ENCODE measurements at regions not wholly inside any gene's neighbourhood (a gene's known extent, or its start where the extent isn't known, plus 50 kb on each side); places are given as distances from the start of the nearest gene placed in this dataset.
"Not testable (repeated sequence)": the region's sequence is repeated elsewhere in the genome, so short reads cannot be mapped to it uniquely, and the experiment has no call there.

DNA sequence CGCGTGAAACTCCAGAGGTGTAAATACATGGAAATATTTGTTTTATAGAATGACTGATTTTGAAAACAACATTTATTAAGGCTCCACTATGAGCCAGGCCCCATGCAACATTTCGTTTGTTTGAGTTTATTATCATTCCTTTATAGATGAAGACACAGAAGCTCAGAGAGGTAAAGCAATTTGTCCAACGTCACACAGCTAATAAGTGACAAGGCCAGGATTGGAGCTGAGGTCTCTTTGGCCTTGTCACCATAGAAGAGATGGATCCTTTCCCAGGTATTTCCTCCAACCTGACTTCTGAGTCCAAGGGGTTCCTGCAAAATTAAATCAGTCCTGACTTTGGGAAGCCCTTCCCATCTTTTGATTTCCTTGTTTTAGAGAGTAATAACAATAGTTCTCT lies 98.0 kb downstream of the SYF2 start:
- DNase-seq: no peak

- no peak for DNase-seq
These were observed 100.5 kb downstream of the SYF2 start for GRCh38 chr1:25131794-25132193.

DNA sequence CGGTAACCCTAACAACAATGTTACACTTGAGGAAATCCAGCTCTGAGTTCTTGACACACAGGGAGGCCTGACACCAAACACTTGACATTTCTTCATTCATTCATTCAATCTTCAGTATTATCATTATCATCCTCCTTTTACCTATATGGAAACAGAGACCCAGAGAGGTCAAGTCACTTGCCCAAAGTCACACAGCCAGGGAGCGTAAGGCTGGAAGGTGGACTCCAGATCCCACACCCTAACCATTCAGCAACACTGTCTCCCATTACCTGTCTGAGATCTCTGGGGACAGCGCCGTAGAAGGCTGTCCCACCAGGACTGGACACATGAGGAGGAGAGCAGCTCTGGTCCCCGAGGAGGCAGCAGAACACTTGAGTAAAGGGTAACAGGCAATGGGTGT lies 101.4 kb downstream of the SYF2 start:
- no peak for DNase-seq

GRCh38 chr1:25129380-25129779 lies 102.9 kb downstream of the SYF2 start:
- DNase-seq: no peak

GRCh38 chr1:25128121-25128621 lies 104.1 kb downstream of the SYF2 start:
- no peak for DNase-seq

DNA sequence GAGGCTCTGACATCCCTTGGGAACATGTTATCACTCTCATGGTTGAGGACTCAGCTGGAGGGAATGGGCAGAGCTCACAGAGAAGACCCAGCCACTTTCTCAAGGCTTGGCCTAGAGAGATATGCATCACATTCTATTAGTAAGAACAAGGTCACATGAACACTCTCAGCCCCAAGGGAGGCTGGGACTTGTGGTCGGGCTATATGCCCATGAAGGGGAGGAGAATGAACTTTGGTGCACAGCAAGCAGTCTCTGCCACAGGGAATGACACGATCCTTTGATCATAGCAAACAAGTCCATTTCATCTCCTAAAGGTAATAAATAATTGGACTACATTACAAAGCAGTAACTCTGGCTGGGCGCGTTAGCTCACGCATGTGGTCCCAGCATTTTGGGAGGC lies 105.7 kb downstream of the SYF2 start:
- no peak for DNase-seq

- DNase-seq: no peak
These were observed 108.8 kb downstream of the SYF2 start for GRCh38 chr1:25123551-25123950.

GRCh38 chr1:25122747-25123146 lies 109.6 kb downstream of the SYF2 start:
- no peak for DNase-seq

DNA sequence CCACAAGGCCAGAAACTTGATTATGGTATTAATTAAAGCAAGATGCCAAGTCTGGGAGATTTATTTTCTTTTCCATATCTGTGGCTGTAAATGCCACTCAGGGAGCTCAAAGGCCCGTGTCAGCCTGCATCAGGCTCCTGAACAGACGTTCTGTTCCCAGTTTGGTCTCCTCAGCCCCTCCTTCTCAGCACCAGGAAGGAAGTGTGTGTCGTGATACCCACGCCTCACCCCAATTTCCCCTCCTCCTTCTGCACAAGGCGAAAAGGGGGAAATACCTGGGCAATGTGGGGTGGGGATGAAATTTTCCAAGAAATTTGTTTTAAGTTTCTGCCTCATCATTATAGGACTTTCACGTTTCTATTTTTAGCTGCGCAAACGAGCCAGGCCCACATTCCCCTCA lies 112.0 kb downstream of the SYF2 start:
- DNase-seq: no peak

DNA sequence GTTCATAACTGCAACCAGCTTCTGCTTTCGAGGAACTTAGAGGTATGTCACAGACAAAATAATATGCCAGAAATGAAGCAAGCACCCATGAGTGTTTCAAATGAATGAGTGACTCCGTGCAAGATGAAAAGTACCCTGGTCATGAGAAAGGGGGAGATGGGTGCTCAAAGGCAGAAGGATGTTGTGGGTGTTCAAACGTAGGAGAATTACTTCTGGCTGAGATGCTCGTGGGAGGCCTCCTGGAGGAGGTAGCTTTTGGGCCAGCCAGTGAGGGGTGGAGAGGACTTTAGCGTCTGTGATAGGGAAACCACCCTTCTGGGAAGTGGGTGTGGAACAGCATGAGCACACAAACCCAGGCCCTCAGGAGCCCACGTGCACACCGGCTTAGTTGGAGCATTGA lies 113.8 kb downstream of the SYF2 start:
- DNase-seq: no peak

DNA sequence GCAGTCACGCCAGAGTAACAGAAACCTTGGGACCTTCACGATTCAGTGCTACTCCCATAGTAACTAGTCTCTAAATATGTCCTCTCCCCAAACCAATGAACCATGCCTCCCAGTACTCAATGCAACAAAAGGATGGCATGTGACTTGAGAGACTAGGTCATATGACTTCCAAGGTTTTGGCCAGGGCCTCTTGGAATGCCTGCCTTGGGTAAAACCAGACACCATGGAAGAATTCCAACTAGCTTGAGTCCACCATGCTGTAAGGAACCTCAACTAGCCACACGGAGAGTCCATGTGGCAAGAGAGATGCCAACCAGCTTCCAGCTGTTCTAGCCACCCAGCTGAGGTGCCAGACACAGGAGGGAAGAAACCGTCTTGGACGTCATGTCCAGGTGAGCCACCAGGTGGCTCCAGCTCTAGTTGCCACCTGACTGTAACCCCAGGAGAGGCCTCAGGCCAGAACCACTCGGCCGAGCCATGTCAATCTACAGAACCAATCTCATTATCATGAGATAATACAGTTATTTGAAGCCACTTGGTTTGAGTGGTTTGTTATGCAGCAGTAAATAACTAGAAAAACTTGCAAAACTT lies 115.0 kb downstream of the SYF2 start:
- no peak for DNase-seq

- DNase-seq: no peak
These were observed 115.5 kb downstream of the SYF2 start for GRCh38 chr1:25116832-25117231.

GRCh38 chr1:25116117-25116516 lies 116.2 kb downstream of the SYF2 start:
- DNase-seq: not testable (repeated sequence)

DNA sequence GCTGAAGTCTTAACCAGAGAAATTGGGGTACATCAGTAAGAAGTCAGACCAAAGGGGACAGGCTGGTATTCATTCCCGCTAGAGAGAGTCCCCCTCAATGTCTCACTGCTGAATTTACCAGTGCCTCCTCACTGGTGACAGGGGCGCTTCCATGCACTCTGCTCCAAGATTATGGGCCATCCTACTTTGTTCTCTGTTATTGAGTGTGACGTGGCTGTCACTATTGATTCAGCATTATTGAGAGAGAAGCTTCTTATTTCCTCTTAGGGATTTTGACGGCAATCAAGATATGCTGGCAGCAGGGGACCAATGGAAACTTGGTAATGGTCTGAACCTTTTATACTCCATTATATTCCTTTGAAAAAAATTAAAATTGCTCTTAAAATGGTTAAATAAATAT lies 118.6 kb downstream of the SYF2 start:
- DNase-seq: no peak

- DNase-seq: no peak
These were observed 119.2 kb downstream of the SYF2 start for GRCh38 chr1:25113086-25113485.

- DNase-seq: no peak
These were observed 119.9 kb downstream of the SYF2 start for GRCh38 chr1:25112400-25112799.

DNA sequence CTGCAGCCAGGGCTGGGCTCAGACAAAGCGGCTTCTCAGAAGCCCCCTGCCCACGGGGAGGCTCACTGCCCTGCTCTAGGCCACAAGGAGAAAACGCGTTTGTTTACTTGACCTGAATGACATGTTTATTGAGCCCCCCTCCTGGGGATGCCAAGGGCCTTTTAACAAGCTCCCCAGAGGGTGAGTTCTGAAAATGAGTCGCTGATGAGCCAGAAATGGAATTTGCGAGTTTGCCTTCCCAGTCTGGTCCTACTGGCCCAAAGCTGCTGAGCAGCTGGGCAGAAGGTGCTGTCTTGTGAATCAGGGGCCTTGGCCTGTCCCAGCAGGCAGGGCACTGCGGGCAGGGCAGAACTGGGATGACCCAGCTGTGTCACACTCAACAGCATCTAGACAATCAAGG lies 120.6 kb downstream of the SYF2 start:
- no peak for DNase-seq

DNA sequence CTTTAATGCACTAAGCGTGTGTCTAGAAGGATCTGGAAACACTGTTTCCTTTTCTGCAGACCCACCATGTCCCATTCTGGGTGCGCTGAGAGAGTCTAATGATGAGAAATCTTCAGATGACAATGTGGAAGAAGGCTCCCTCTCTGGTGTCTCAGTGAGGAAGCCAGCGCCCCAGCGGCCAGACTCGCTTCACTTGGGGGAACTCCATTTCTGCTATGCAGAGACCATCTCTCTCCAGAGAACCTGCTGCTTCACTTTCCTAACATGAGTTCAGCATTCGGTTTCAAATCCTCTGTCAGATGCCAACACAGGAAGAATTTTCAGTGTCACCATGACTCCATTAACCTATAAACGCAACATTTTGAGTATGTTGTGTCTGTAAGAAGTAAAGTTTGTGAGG lies 121.8 kb downstream of the SYF2 start:
- no peak for DNase-seq

- DNase-seq: no peak
These were observed 122.3 kb downstream of the SYF2 start for GRCh38 chr1:25110036-25110435.

- DNase-seq: no peak
These were observed 122.8 kb downstream of the SYF2 start for GRCh38 chr1:25109531-25109951.

DNA sequence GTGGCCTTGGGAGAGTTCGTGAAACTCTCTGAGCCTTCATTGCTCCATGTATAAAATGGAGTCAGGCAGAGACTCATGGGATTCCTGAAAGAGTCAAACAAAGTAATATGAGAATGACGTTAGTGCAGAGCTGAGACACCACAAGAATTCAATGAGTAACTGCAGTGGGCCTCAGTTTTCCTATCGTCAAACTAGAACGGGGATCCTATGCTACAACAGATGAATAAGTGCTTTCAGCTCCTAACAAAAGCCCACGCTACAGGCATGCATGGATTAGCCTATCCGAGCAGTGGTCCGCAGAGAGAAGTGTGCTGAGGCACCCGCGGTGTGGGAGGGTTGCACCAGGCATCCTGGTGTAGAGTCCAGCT lies 124.7 kb downstream of the SYF2 start:
- no peak for DNase-seq

GRCh38 chr1:25106976-25107642 lies 125.2 kb downstream of the SYF2 start:
- DNase-seq: no peak

GRCh38 chr1:25106352-25106751 lies 126.0 kb downstream of the SYF2 start:
- DNase-seq: no peak

DNA sequence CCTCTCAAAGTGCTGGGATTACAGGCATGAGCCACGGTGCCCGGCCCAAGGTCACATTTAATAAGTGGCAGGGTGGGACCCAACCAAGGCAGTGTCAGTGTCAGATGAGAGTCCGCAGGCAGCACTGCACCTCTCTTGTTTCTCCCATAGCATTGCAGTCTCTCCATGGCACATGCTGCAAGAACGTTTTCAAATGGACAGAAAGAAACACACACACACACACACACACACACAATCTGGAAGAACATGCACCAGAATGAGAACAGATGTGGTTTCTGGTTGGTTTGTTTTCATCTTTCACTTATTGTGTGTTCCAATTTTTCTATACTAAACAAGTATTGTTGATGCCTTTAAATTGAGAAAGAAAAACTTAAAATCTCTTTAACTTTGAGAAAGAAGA lies 126.5 kb downstream of the SYF2 start:
- DNase-seq: no peak

Data from hypothalamus (tissue), 51 donors.